GM19239 (cell line): ENCODE measurements at regions not wholly inside any gene's neighbourhood (a gene's known extent, or its start where the extent isn't known, plus 50 kb on each side); places are given as distances from the start of the nearest gene placed in this dataset.
"Not testable (repeated sequence)": the region's sequence is repeated elsewhere in the genome, so short reads cannot be mapped to it uniquely, and the experiment has no call there.

ENCODE experiments used
- DNase-seq: peaks from one replicate; pipeline ENCODE4 v3.0.0; 2011; ENCODE audit warnings: low spot score; ENCODE audit not compliant: insufficient read length
- FAIRE-seq: peaks from 2 replicates; lab custom pipeline; 2011; peaks lifted over from hg19 to GRCh38; lab: Jason Lieb, UNC

GRCh38 chr6:95660544-95660943 is 83.2 kb downstream of the MANEA start:
- DNase-seq: no peak
- no peak for FAIRE-seq

- DNase-seq (no peak), FAIRE-seq (no peak)
Measured at GRCh38 chr6:95670011-95670463, 92.7 kb downstream of the MANEA start.

- FAIRE-seq: no peak
- no peak for DNase-seq
Measured at GRCh38 chr6:95676011-95676628, 98.8 kb downstream of the MANEA start.

GRCh38 chr6:95679981-95680380 is 102.6 kb downstream of the MANEA start:
- FAIRE-seq (no peak), DNase-seq (no peak)

- DNase-seq (no peak), FAIRE-seq (no peak)
Measured at GRCh38 chr6:95681736-95682135, 104.4 kb downstream of the MANEA start.

- no peak for FAIRE-seq
- DNase-seq: no peak
Measured at GRCh38 chr6:95682476-95682875, 105.1 kb downstream of the MANEA start.

- FAIRE-seq (no peak), DNase-seq (no peak)
Measured at GRCh38 chr6:95685822-95686221, 108.5 kb downstream of the MANEA start.

- DNase-seq: no peak
- FAIRE-seq: no peak
Measured at GRCh38 chr6:95686272-95686671, 108.9 kb downstream of the MANEA start.

- FAIRE-seq (no peak), DNase-seq (no peak)
Measured at GRCh38 chr6:95686895-95687294, 109.6 kb downstream of the MANEA start.

GRCh38 chr6:95687839-95688238 is 110.5 kb downstream of the MANEA start:
- FAIRE-seq: no peak
- DNase-seq: no peak

GRCh38 chr6:95690328-95690727 is 113.0 kb downstream of the MANEA start:
- FAIRE-seq: no peak
- no peak for DNase-seq

GRCh38 chr6:95693108-95693507 is 115.8 kb downstream of the MANEA start:
- FAIRE-seq (no peak), DNase-seq (no peak)

- FAIRE-seq (no peak), DNase-seq (no peak)
Measured at GRCh38 chr6:95698271-95698670, 120.9 kb downstream of the MANEA start.

GRCh38 chr6:95723638-95724037 is 146.3 kb downstream of the MANEA start:
- FAIRE-seq: no peak
- DNase-seq: no peak

GRCh38 chr6:95725344-95725743 is 148.0 kb downstream of the MANEA start:
- no peak for DNase-seq
- no peak for FAIRE-seq

- no peak for DNase-seq
- no peak for FAIRE-seq
Measured at GRCh38 chr6:95740157-95740556, 162.8 kb downstream of the MANEA start.

GRCh38 chr6:95741045-95741444 is 163.7 kb downstream of the MANEA start:
- DNase-seq: no peak
- FAIRE-seq: no peak

- FAIRE-seq (no peak), DNase-seq (no peak)
Measured at GRCh38 chr6:95742767-95743289, 165.5 kb downstream of the MANEA start.

GRCh38 chr6:95743591-95743990 is 166.3 kb downstream of the MANEA start:
- DNase-seq (no peak), FAIRE-seq (no peak)

GRCh38 chr6:95758236-95759069 is 181.1 kb downstream of the MANEA start:
- DNase-seq, FAIRE-seq: not testable (repeated sequence)

GRCh38 chr6:95767897-95768463 is 190.6 kb downstream of the MANEA start:
- no peak for FAIRE-seq
- no peak for DNase-seq
